PC-9 (cell line): ENCODE measurements at regions not wholly inside any gene's neighbourhood (a gene's known extent, or its start where the extent isn't known, plus 50 kb on each side); places are given as distances from the start of the nearest gene placed in this dataset.

Source experiments
- BruUV-seq: library from RNA; stranded (reverse); fragments of 400-500 nt; replicated peaks from 2 replicates; lab custom pipeline; 2021; lab: Mats Ljungman, UMichigan
- CTCF ChIA-PET: fragments of 300-600 bp; sonication (Branson Sonifier 250); formaldehyde crosslinking; loops from one replicate; lab custom pipeline; 2022; ENCODE audit warnings: antibody characterized with exemption; lab: Charles Lee
- POLR2A ChIA-PET: fragments of 300-600 bp; sonication (Branson Sonifier 250); formaldehyde crosslinking; loops from one replicate; lab custom pipeline; 2022; ENCODE audit warnings: antibody characterized with exemption; ENCODE audit not compliant: unreplicated experiment; lab: Charles Lee
- DNase-seq, 2 experiments: peaks; one replicate each; pipeline versions ENCODE4 v3.0.0 to v3.0.0-alpha.2; 2015 to 2022; ENCODE audit warnings: mixed read lengths in 1 of 2
- H2AFZ ChIP-seq: fragments of 200-600 bp; sonication (generic); 2 replicates; pipeline ENCODE4 v1.8.1; 2017; ENCODE audit warnings: antibody characterized with exemption
- H3F3A ChIP-seq: fragments of 200-600 bp; sonication (generic); 2 replicates; pipeline ENCODE4 v1.8.1; 2017; ENCODE audit warnings: antibody characterized with exemption, mild to moderate bottlenecking, low read depth; ENCODE audit not compliant: insufficient read depth
- H3K27ac ChIP-seq: fragments of 200-600 bp; sonication (generic); 2 replicates; pipeline ENCODE4 v1.6.1; 2016; ENCODE audit warnings: mixed run types
- H3K27me3 ChIP-seq: fragments of 200-600 bp; sonication (generic); 2 replicates; pipeline ENCODE4 v1.6.1; 2016; ENCODE audit warnings: low read depth, mixed run types; ENCODE audit not compliant: insufficient read depth
- H3K36me3 ChIP-seq: fragments of 200-600 bp; sonication (generic); 2 replicates; pipeline ENCODE4 v1.6.1; 2016; ENCODE audit warnings: low read depth, mixed run types
- H3K4me1 ChIP-seq: fragments of 200-600 bp; sonication (generic); replicated peaks from 2 replicates; pipeline ENCODE4 v1.6.1; 2016; ENCODE audit warnings: mixed run types; ENCODE audit not compliant: insufficient read depth
- H3K4me2 ChIP-seq: fragments of 200-600 bp; sonication (generic); 2 replicates; pipeline ENCODE4 v1.6.1; 2017; ENCODE audit warnings: mixed run types
- H3K4me3 ChIP-seq: fragments of 200-600 bp; sonication (generic); 2 replicates; pipeline ENCODE4 v1.6.1; 2016; ENCODE audit warnings: mixed run types
- H3K79me2 ChIP-seq: fragments of 200-600 bp; sonication (generic); 2 replicates; pipeline ENCODE4 v1.6.1; 2017; ENCODE audit warnings: low read depth, mixed run types
- H3K9me2 ChIP-seq: fragments of 200-600 bp; sonication (generic); 2 replicates; pipeline ENCODE4 v1.8.1; 2017; ENCODE audit warnings: mild to moderate bottlenecking; ENCODE audit not compliant: insufficient read depth
- H3K9me3 ChIP-seq: fragments of 200-600 bp; sonication (generic); 2 replicates; pipeline ENCODE4 v1.8.1; 2016; ENCODE audit warnings: low read depth; ENCODE audit not compliant: insufficient read depth
- H4K20me1 ChIP-seq: fragments of 200-600 bp; sonication (generic); 2 replicates; pipeline ENCODE4 v1.8.1; 2017; ENCODE audit not compliant: insufficient read depth
- CTCF ChIP-seq: fragments of 200-600 bp; sonication (generic); conservative IDR thresholded peaks from 2 replicates; pipeline ENCODE4 v1.6.1; 2017; ENCODE audit warnings: mixed run types, antibody characterized with exemption, mild to moderate bottlenecking, moderate library complexity
- EZH2 ChIP-seq: fragments of 200-600 bp; sonication (generic); IDR thresholded peaks from 2 replicates; pipeline ENCODE4 v1.8.0; 2017; ENCODE audit warnings: antibody characterized with exemption, low read depth
- intact Hi-C: fragments of 100-400 bp; cut with micrococcal nuclease; formaldehyde crosslinking; loops from one replicate; pipeline ENCODE4 v1.10.0; 2022; ENCODE audit not compliant: unreplicated experiment

GRCh38 chr6:144405163-144405562 lies 120.0 kb downstream of the UTRN start:
- no peak overlapping the region for H3K4me2 ChIP-seq
- no peaks in the 10 kb centered on the region for H3K9me2 ChIP-seq
- intact Hi-C loops, result no loop called here
- H3K36me3 ChIP-seq, result no peaks in the 10 kb centered on the region
- ChIA-PET POLR2A (no interaction called here), CTCF (no interaction called here)
- TF ChIP-seq EZH2 (no peak), CTCF (no peak)
- peaks cover 11% of the 10 kb centered on the region; the same call in 1 of the 2 replicates for H3K79me2 ChIP-seq
- no peak overlapping the region for H3K4me3 ChIP-seq
- no peak overlapping the region for H2AFZ ChIP-seq
- DNase-seq, result no peak
- no peaks in the 10 kb centered on the region for H3K4me1 ChIP-seq
- no peaks in the 10 kb centered on the region for H3K9me3 ChIP-seq
- no peaks in the 10 kb centered on the region for H4K20me1 ChIP-seq
- H3K27me3 ChIP-seq, result no peaks in the 10 kb centered on the region
- BruUV-seq, result no TSS peak
- H3F3A ChIP-seq, result no peaks in the 10 kb centered on the region; the same call in 1 of the 2 replicates
- no peak overlapping the region for H3K27ac ChIP-seq

- BruUV-seq, result no TSS peak
- Histone ChIP-seq H3K4me3 (no peak overlapping the region), H3K9me3 (no peaks in the 10 kb centered on the region), H3K27me3 (no peaks in the 10 kb centered on the region), H3F3A (peaks cover 11% of the 10 kb centered on the region; the same call in 1 of the 2 replicates), H3K79me2 (0 out of 2 replicates have a peak, but pooled peaks cover 7% of the 10 kb centered on the region), H3K27ac (no peak overlapping the region), H4K20me1 (no peaks in the 10 kb centered on the region), H3K36me3 (no peaks in the 10 kb centered on the region), H3K9me2 (no peaks in the 10 kb centered on the region), H3K4me1 (peaks cover 8% of the 10 kb centered on the region), H2AFZ (no peak overlapping the region), H3K4me2 (no peak overlapping the region)
- intact Hi-C loops, result no loop called here
- TF ChIP-seq EZH2 (no peak), CTCF (no peak)
- ChIA-PET POLR2A (no interaction called here), CTCF (no interaction called here)
- no peak for DNase-seq
Measured at GRCh38 chr6:144406796-144407195, 121.7 kb downstream of the UTRN start.

- no peak overlapping the region for H3K4me3 ChIP-seq
- ChIA-PET POLR2A (no interaction called here), CTCF (no interaction called here)
- H3K4me2 ChIP-seq, result no peak overlapping the region
- intact Hi-C loops, result no loop called here
- H4K20me1 ChIP-seq, result no peaks in the 10 kb centered on the region
- H2AFZ ChIP-seq, result no peak overlapping the region
- H3K9me2 ChIP-seq, result no peaks in the 10 kb centered on the region
- no peaks in the 10 kb centered on the region for H3K36me3 ChIP-seq
- peaks cover 16% of the 10 kb centered on the region; the same call in 1 of the 2 replicates for H3K79me2 ChIP-seq
- TF ChIP-seq EZH2, result no peak
- no peak for TF ChIP-seq CTCF
- BruUV-seq, result no TSS peak
- H3K27ac ChIP-seq, result no peak overlapping the region
- H3K9me3 ChIP-seq, result no peaks in the 10 kb centered on the region
- H3K27me3 ChIP-seq, result no peaks in the 10 kb centered on the region
- H3K4me1 ChIP-seq, result peaks cover 14% of the 10 kb centered on the region
- H3F3A ChIP-seq, result peaks cover 12% of the 10 kb centered on the region; the same call in 1 of the 2 replicates
- DNase-seq, result no peak
Measured at GRCh38 chr6:144408161-144408560, 123.0 kb downstream of the UTRN start.
